GM18511 (cell line): ENCODE measurements at regions not wholly inside any gene's neighbourhood (a gene's known extent, or its start where the extent isn't known, plus 50 kb on each side); places are given as distances from the start of the nearest gene placed in this dataset.
"Not testable (repeated sequence)": the region's sequence is repeated elsewhere in the genome, so short reads cannot be mapped to it uniquely, and the experiment has no call there.

ENCODE experiments used
- ATAC-seq: cut with Tn5 transposase; IDR thresholded peaks from one replicate; pipeline ENCODE4 v1.9.1; 2021; ENCODE audit warnings: mild to moderate bottlenecking, moderate library complexity; ENCODE audit not compliant: unreplicated experiment

DNA sequence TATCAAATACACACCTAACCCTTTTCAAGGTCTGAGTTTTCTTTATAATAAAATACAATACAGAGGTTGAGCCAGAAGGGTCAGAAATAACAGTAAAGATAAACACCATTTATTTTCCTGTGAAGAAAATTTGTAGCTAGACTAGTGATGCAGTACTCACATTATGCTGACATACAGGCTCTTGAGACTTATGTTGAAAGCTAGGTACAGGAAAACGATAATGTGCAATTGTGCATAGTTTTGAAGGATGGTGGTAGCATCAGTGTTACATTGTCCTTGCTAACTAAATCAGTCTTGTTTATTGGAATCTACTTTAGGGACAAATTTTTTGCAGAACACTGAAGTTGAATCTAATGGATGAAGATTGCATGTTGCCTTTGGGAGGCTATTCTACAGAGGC, 1877.2 kb downstream of the PCDH7 start:
- ATAC-seq: no peak

DNA sequence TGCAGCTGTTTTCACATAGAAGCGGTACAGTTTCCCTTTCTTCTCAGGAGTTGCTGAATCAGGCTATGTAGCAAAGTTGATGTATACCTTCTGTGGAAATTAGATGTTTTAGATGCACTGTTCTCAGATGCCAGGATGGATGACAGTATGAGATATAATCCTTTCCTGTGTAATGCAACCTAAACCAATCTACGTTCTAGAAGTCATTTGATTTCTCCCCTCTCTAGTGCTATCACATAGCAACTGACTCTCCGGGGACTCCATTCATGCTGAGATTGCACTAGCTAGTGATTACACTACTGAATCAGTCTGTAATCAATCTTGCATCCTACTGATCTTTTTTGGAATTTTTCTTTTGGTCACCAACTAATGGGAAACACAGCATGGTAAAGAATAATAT, 1881.7 kb downstream of the PCDH7 start:
- no peak for ATAC-seq

DNA sequence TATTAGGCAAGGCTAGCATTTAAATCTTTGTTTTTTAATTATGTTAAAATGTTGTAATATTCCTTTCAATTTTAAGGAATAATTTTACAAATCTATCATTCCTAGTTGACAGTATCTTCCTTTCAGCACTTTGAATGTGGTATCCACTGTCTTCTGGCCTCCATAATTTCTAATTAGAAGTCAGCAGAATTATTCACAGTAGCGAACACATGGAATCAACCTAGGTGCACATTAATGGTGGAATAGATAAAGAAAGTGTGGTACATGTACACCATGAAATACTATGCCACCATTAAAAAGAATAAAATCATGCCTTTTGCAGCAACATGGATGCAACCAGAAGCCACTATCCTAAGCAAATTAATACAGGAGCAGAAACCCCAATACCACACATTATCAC, 1887.8 kb downstream of the PCDH7 start:
- ATAC-seq: no peak

DNA sequence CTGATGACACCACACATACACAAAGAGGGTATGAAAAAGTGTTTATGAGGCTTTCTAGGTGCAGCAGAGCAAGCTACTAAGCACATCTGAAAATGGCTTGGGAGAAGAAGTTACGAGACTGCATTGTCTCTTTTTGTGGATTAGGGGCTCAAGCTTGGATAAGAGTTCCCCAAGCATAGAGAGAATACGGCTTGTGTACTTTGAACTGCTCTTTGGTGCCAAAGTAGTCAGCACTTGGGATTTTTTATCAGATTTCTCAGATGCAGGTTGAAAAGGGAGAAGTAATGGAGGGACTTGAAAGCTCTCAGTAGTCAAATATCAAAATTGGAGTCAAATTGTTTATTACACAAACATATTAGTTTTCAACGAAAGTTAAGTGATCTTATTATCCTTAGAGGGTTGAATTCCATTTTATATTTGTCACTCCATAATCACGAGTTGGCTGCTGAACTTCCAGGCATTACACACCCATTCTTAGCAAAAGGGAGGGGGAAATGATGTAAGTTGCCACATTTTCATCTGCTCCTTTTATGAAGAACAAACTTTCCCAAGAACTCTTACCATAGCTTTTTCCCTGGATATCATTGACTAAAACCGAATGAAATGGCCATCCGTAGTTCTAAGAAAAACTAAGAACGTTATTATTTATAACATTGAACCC, 1904.9 kb downstream of the PCDH7 start:
- no peak for ATAC-seq

DNA sequence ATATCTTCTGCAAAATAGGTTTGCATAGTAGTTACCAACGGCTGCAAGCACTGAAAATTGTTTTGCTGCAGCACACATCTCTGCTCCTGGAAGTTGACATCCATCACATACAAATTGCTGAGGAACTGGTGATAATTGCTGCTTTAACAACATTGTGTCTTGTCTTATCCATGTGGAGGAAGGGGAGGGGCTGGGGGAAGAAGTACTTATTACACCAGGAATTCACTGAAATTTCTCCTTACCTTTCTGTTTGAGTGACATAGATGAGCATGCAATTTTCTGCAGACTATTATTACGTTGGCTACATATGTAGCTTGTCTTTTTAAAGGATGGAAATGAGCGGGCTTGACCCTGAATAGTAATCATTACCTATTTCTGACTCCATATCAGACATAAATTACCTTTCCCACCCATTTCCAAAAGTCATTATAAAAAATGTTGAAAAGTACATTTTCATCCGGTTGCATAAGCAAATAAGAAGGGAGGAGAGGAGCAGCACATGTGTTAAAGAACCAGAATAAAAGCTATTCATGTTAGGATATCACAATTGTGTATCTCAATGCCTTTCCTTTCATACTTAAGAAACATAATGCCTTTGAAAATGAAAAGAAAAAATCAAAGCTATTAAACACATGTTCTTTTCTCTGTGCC, 1905.6 kb downstream of the PCDH7 start:
- no peak for ATAC-seq

DNA sequence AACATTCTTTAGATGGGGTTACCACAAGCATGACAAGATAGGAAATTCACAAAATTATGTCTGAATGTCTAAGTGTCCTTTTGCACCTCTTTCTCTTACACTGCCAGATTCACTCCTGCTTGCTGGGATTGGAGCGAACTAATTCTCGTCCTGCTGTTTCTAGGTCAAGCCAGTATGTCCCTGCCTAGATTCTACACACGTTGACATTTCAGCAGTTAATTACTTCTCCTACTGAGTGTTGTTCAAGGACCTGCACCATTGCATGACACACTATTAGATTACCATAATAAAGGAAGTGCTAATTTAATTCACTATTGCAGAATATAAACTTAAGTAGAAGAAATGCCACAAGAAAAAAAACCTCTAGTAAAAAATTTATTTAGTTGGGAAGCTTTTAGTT, 1911.7 kb downstream of the PCDH7 start:
- ATAC-seq: no peak

DNA sequence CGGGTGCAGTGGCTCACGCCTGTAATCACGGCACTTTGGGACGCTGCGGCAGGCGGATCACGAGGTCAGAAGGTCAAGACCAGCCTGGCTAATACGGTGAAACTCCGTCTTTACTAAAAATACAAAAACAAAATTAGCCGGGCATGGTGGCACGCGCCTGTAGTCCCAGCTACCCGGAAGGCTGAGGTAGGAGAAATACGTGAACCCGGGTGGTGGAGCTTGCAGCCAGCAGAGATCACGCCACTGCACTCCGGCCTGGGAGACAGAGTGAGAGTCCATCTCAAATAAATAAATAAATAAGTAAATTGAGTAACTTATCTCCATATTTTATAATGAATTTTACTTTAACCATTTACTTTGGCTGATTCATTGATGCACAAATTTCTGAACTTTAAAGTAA, 1913.3 kb downstream of the PCDH7 start:
- no peak for ATAC-seq

DNA sequence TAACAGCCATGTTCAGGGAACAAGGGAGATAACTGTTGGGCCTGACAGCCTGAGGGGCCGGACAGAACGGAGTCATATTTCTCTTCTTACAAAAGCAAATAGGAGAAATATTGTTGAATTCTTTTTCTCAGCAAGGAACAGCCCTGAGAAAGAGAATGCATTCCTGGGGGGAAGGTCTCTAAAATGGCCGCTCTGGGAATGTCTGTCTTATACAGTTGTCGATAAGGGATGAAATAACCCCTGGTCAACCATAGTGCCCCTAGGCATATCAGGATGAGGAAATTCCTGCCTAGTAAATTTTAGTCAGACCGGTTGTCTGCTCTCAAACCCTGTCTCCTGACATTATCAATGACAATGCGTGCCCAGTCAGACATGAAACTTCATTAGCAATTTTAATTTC, 1925.5 kb downstream of the PCDH7 start:
- ATAC-seq: no peak

DNA sequence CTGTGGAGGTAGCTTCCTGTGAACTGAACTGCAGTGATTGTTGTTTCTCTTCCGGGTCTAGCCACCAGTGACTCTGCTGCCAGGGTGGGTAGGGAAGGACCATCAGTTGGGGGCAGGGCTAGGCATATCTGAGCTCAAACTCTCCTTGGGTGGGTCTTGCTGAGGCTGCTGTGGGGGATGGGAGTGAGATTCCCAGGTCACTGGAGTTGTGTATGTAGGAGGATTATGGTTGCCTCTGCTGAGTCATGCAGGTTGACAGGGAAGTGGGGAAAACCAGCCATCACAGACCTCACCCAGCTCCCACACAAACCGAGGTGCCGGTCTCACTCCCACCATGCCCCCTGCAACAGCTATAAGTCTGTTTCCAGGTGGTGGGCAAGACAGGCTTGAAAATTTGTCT, 1937.8 kb downstream of the PCDH7 start:
- no peak for ATAC-seq

DNA sequence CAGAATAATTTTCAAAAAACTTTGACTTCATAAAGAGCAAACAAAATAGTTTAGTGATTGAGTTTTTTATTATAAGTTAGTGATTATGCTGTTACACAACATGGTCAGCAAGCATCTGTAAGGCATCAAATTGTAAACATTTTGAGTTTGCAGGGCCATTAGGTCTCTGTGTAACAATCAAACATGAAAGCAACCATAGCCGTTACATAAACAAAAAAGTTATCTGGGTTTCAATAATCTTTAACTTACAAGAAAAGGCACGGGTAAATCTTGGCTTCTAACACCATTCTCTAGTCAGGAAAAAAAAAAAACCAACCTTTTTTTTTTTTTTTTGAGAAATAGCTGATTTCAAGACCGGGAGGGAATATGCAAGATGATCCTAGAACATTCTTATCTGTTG, 1941.1 kb downstream of the PCDH7 start:
- no peak for ATAC-seq

DNA sequence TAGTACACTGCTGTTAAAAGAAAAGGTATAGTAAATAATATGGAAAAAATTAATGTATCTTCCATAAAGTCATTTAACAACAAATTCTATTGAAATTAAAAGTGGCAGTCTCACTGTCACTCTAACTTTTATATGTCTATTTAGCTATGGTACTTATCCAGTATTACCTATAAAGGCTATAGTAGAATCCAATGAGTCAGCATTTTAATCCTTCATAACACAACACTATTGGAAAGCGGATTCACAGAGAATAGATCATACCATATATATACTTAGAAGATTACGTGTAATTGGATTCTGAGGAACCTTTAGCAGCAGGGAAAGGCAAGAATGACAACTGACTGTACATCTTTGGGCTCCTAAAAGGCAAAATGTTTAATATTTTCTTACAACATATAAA, 1942.6 kb downstream of the PCDH7 start:
- no peak for ATAC-seq

DNA sequence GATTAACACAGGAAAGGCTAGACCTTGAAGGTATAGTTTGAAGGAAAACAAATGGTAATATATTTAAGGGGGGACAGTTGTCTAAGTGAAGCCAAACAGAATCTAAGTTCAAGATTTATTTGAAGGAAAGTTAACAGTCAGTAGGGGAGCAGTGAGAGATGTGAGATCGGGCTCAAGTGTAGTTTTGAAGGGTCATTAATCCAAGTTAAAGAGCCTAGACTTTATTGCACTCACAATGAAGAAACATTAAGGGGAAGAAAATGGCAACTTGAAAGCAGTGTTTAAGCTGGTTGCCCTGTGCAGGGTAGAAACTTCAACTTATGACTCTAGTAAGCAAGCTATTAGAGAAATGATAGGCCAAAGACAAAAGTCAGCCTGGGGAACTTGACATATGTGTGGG, 1952.2 kb downstream of the PCDH7 start:
- ATAC-seq: no peak

DNA sequence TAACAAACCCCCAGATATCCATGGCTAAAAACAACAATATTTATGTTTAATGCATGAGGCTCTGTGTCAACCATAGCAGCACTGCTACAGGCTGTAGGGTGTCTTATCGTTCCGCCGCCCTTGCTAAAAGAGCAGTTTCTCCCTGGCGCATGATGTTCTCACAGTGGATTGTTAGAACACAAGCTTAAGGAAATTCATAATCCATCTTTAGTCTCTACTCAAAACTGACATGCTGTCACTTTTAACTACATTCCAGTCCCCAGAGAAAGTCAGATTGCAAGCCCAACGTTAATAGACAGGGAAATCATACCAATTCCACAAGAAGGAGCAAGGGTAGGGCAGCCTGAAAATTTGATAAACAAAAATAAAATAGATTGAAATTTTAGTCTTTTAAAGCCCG, 1960.8 kb downstream of the PCDH7 start:
- ATAC-seq: no peak

DNA sequence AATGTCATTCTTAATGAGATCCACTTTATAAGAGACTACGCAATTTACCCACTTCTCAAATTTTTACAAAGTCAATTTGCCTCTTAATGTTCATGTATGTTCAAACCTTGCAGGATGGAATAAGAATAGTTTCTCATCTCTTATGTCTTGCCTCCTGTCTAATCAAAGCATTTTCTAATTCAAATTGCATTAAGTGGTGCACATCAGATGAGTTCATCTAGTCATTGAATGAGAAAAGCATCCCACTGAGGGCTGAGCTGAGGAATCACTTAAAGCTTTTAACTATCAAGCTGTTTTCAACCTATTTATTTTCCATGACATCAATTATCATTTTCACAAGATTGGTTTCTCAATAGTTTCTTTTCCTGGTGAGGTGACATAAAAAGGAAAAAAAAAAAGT, 1964.0 kb downstream of the PCDH7 start:
- ATAC-seq: no peak

DNA sequence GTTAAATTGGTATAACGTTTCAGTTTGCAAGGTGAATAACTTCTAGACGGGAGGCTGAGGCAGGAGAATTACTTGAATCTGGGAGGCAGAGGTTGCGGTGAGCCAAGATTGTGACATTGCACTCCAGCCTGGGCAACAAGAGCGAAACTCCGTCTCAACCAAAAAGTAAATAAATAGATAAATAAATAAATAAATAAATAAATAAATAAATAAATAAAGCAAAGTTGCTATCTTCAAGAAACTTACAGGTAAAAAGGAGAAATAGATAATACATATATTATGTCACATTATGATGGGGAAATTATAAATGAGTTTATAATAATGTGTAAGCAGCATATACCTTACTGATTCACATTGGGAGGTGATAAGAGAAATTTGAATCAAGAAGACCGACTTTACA, 1966.0 kb downstream of the PCDH7 start:
- ATAC-seq: no peak

DNA sequence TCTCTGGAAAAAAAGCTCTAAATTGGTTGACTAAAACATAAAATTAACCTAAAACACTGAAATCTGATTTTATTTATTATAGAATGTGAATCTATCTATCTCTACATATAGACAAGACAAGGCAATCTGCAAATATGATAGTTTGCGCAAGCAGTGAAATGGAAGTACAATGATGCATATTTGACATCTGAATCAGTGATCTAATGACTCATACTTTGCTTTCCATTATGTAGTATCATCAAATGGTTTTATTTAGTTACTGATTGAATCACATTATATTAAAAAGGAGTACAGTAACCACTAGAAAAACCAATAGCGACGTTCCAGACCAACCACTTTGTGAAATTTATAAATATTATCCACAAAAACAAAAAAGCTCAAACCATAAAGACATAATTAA, 1969.3 kb downstream of the PCDH7 start:
- ATAC-seq: no peak

DNA sequence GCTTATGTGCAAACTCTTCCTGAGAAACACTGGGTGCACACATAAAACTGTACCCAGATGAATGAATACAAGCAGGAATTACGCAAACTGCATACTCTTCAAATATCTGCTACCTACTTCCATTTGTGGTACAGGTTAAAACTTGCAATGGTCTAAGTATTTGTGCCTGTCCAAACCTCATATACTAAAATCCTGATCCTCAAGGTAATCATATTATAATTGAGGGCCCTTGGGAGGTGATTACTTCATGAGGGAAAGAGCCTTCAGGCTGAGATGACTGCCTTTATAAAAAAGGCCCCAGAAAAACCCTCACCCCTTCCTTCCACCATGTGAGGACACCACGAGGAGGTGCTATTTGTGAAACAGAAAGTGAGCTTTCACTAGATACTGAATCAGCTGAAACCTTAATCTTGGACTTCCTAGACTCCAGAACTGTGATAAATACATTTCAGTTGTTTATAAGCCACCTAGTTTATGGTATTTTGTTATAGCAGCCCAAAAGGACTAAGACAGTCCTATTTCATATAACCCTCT, 1977.2 kb downstream of the PCDH7 start:
- no peak for ATAC-seq

DNA sequence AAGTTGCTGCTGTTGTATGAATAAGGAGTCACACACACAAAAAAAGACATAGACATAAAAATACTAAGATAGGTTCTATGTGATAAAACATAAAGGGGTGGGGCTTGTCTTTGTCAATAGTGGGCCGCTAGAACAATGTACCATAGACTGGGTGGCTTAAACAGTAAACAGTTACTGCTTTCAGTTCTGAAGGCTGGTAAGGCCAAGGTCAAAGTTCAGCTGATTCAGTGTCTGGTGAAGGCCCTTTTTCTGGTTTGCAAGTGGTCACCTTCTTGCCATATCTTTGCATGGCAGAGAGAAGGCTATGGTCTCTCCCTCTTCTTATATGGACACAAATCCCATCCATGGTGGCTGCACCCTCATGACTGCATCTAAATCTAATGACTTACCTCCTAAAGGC, 1980.7 kb downstream of the PCDH7 start:
- ATAC-seq: no peak

DNA sequence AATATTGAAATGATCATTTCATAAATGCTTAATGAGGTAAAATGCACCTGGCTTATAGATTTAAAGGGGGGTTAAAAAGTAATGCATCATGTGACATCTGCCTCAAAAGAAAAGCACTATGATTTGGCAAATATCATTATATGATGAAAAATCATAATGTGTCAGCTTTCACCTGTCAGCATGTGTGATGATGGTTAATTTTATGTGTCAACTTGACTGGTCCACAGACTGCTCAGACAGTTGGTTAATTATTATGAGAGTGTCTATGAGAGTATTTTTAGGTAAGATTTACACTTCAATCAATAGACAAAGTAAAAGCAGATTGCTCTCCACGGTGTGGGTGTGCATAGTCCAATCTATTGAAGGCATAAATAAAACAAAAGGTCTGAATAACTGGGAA, 1986.7 kb downstream of the PCDH7 start:
- ATAC-seq: no peak

DNA sequence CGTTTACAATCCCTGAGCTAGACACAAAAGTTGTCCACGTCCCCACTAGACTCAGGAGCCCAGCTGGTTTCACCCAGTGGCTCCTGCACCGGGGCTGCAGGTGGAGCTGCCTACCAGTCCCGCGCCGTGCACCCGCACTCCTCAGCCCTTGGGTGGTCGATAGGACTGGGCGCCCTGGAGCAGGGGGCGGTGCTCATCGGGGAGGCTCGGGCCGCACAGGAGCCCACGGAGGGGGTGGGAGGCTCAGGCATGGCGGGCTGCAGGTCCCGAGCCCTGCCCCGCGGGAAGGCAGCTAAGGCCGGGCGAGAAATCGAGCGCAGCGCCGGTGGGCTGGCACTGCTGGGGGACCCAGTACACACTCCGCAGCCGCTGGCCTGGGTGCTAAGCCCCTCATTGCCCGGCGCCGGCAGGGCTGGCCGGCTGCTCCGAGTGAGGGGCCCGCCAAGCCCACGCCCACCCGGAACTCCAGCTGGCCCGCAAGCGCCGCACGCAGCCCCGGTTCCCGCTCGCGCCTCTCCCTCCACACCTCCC, 1996.0 kb downstream of the PCDH7 start:
- not testable (repeated sequence) for ATAC-seq

DNA sequence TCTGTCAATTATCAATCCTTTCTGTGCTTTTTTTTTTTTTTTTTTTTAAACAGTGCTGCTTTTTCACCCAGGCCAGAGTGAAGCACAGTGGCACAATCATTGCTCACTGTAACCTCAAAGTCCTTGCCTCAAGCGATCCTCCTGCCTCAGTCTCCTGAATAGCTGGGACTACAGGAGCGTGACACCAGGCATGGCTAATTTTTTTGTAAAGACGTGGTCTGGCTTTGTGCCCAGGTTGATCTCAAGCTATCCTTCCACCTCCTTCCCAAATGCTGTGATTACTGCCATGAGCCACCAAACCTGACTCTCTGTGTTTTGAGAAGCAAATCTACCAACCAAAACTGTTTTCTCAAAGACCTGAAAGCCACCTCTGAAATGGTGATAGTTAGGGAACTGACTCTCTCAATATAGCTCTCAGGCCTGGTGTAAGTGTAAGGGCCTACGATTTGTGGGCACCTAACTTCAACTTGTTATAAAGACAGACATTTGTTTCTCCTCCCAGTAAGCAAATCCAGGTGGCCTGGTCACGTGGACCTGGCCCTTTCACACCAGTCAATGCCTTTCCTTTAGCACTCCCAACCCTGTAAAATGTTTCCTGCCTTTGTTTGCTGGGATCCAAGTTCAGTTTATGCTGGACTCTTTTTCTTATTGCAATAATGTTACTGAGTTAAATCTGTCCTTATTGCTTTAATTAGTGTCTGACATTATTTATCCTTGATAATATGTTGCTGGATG, 2015.9 kb downstream of the PCDH7 start:
- no peak for ATAC-seq

DNA sequence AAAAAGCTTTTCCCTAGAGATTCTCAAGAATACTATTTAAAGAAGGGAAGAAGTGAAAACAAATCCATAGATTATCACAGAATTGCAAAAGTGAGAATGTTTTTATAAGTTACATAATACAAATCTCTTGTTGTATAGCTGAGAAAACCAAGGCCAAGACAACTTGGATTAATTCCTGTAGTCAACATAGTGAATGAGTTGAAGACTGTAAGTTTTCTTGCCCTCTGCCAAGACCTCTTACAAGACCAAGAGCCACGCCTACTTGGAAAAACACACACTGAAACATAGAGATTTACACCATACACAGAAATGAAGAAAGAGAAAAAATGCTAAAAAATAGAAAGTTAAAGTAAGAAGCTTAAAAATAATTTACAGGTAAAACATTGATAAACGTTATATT, 2024.0 kb downstream of the PCDH7 start:
- ATAC-seq: no peak
